Activated naive CD8-positive, alpha-beta T cell treated with anti-CD3 and anti-CD28 coated beads, Interleukin-2, amount 10 ng/mL, durations not matched to agents 7 days and 5 days (primary cell): ENCODE measurements at regions not wholly inside any gene's neighbourhood (a gene's known extent, or its start where the extent isn't known, plus 50 kb on each side); places are given as distances from the start of the nearest gene placed in this dataset.
"Not testable (repeated sequence)": the region's sequence is repeated elsewhere in the genome, so short reads cannot be mapped to it uniquely, and the experiment has no call there.

ENCODE experiments used
- ATAC-seq: fragments of 150-1000 bp; cut with Tn5 transposase; one replicate; pipeline ENCODE4 v1.10.0; 2021; ENCODE audit warnings: low read depth, moderate library complexity
- POLR2A ChIA-PET: fragments of 350-600 bp; sonication (Branson Sonifier 250); formaldehyde crosslinking; loops from one replicate; lab custom pipeline; 2021; ENCODE audit warnings: antibody characterized with exemption; lab: Charles Lee
- DNase-seq: peaks from one replicate; pipeline ENCODE4 v3.0.0; 2021
- H3K27ac Mint-ChIP-seq: one replicate; pipeline ENCODE4 v1.8.0; 2022; ENCODE audit warnings: mild to moderate bottlenecking, mixed read lengths
- H3K27me3 Mint-ChIP-seq: one replicate; pipeline ENCODE4 v1.8.0; 2022; ENCODE audit warnings: mild to moderate bottlenecking, moderate library complexity, mixed read lengths
- H3K36me3 Mint-ChIP-seq: one replicate; pipeline ENCODE4 v1.8.0; 2021; ENCODE audit warnings: mild to moderate bottlenecking, mixed read lengths
- H3K4me1 Mint-ChIP-seq: one replicate; pipeline ENCODE4 v1.8.0; 2021; ENCODE audit warnings: mixed read lengths
- H3K4me3 Mint-ChIP-seq: one replicate; pipeline ENCODE4 v1.8.0; 2022; ENCODE audit warnings: mild to moderate bottlenecking, moderate library complexity, mixed read lengths
- H3K9me3 Mint-ChIP-seq: one replicate; pipeline ENCODE4 v1.8.0; 2021; ENCODE audit warnings: mixed read lengths

DNA sequence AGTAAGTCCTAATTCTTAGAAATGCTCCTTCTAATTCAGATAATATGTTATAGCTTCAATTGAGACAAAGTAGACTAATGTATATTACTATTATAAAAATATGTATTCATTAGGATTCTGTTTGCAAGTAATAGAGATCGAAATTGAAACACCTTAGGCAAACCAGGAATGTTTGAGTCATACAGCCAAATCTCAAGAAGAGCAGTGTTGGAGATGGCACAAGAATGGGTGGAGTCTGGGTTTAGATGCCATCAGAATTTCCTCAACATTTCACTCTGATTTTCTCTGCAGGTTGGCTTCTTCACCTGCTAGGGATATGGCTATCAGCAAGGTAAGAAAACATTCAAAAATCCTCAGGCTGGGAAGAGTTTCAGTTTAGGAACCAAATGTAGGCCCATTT lies 405.4 kb downstream of the CCDC85A start:
- no peaks in the 10 kb centered on the region for H3K27me3 Mint-ChIP-seq
- H3K4me3 Mint-ChIP-seq = no peak overlapping the region
- POLR2A ChIA-PET = no interaction called here
- H3K9me3 Mint-ChIP-seq = no peaks in the 10 kb centered on the region
- no peak for DNase-seq
- no peak overlapping the region for H3K27ac Mint-ChIP-seq
- H3K36me3 Mint-ChIP-seq = no peaks in the 10 kb centered on the region
- H3K4me1 Mint-ChIP-seq = no peaks in the 10 kb centered on the region
- no peak for ATAC-seq

- no peaks in the 10 kb centered on the region for H3K36me3 Mint-ChIP-seq
- H3K9me3 Mint-ChIP-seq = no peaks in the 10 kb centered on the region
- ATAC-seq (no peak), DNase-seq (no peak)
- no peaks in the 10 kb centered on the region for H3K4me1 Mint-ChIP-seq
- no peak overlapping the region for H3K4me3 Mint-ChIP-seq
- POLR2A ChIA-PET = no interaction called here
- H3K27ac Mint-ChIP-seq = no peak overlapping the region
- no peaks in the 10 kb centered on the region for H3K27me3 Mint-ChIP-seq
Observed at GRCh38 chr2:56589835-56590234, 406.0 kb downstream of the CCDC85A start.

GRCh38 chr2:56590611-56591010 lies 406.8 kb downstream of the CCDC85A start:
- Mint-ChIP-seq H3K9me3 (no peaks in the 10 kb centered on the region), H3K27me3 (no peaks in the 10 kb centered on the region), H3K4me3 (no peak overlapping the region), H3K4me1 (no peaks in the 10 kb centered on the region), H3K36me3 (no peaks in the 10 kb centered on the region), H3K27ac (no peak overlapping the region)
- ATAC-seq (no peak), DNase-seq (no peak)
- POLR2A ChIA-PET = no interaction called here

DNA sequence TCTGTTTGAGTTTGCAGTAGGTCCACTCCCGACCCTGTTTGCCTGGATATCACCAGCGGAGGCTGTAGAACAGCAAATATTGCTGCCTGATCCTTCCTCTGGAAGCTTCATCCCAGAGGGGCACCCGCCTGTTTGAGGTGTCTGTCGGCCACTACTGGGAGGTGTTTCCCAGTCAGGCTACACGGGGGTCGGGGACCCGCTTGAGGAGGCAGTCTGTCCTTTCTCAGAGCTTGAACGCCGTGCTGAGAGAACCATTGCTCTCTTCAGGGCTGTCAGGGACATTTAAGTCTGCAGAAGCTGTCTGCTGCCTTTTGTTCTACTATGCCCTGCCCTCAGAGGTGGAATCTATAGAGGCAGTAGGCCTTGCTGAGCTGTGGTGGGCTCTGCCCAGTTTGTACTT lies 422.3 kb downstream of the CCDC85A start:
- H3K9me3 Mint-ChIP-seq = peaks cover 15% of the 10 kb centered on the region
- H3K4me1 Mint-ChIP-seq, H3K36me3 Mint-ChIP-seq, H3K27ac Mint-ChIP-seq, H3K4me3 Mint-ChIP-seq, ATAC-seq, H3K27me3 Mint-ChIP-seq, DNase-seq, POLR2A ChIA-PET: not testable (repeated sequence)

GRCh38 chr2:56613254-56613653 lies 429.5 kb downstream of the CCDC85A start:
- POLR2A ChIA-PET = no interaction called here
- DNase-seq = no peak
- no peaks in the 10 kb centered on the region for H3K27me3 Mint-ChIP-seq
- no peaks in the 10 kb centered on the region for H3K4me1 Mint-ChIP-seq
- no peak overlapping the region for H3K4me3 Mint-ChIP-seq
- peaks cover 2% of the 10 kb centered on the region for H3K9me3 Mint-ChIP-seq
- no peak for ATAC-seq
- H3K36me3 Mint-ChIP-seq = no peaks in the 10 kb centered on the region
- H3K27ac Mint-ChIP-seq = no peak overlapping the region

DNA sequence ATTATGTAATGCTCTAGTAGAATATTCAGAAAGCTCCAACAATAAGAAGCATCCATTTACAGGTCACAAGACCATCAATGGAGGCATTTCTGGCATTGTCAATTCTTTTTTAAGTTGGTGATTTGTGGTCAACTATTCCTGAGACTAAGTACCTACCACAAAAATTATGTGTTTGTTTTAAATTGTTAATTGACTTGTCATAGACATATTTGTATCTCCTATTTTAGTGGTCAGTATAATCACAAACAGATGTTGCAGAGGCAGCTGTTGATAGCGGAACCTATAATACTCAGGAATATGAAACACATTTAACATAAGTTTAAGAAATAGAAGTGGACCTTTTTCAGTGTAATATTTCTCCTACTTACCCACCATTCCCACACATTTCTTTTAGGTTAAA lies 430.1 kb downstream of the CCDC85A start:
- no peaks in the 10 kb centered on the region for H3K4me1 Mint-ChIP-seq
- no peak overlapping the region for H3K4me3 Mint-ChIP-seq
- H3K27ac Mint-ChIP-seq = no peak overlapping the region
- ATAC-seq (no peak), DNase-seq (no peak)
- peaks cover 2% of the 10 kb centered on the region for H3K9me3 Mint-ChIP-seq
- POLR2A ChIA-PET = no interaction called here
- no peaks in the 10 kb centered on the region for H3K27me3 Mint-ChIP-seq
- no peaks in the 10 kb centered on the region for H3K36me3 Mint-ChIP-seq

GRCh38 chr2:56615760-56616159 lies 432.0 kb downstream of the CCDC85A start:
- ATAC-seq = no peak
- POLR2A ChIA-PET = no interaction called here

GRCh38 chr2:56624181-56624580 lies 440.4 kb downstream of the CCDC85A start:
- no peak for ATAC-seq
- Mint-ChIP-seq H3K4me3 (no peak overlapping the region), H3K27me3 (no peaks in the 10 kb centered on the region), H3K27ac (no peak overlapping the region), H3K36me3 (no peaks in the 10 kb centered on the region), H3K9me3 (peaks cover 3% of the 10 kb centered on the region), H3K4me1 (no peaks in the 10 kb centered on the region)
- no peak for DNase-seq
- POLR2A ChIA-PET = no interaction called here

More at GRCh38 chr2:56615760-56616159, 432.0 kb downstream of the CCDC85A start:
- Mint-ChIP-seq H3K36me3 (no peaks in the 10 kb centered on the region), H3K27ac (no peak overlapping the region), H3K27me3 (no peaks in the 10 kb centered on the region), H3K9me3 (peaks cover 2% of the 10 kb centered on the region), H3K4me3 (no peak overlapping the region), H3K4me1 (no peaks in the 10 kb centered on the region)
- no peak for DNase-seq

DNA sequence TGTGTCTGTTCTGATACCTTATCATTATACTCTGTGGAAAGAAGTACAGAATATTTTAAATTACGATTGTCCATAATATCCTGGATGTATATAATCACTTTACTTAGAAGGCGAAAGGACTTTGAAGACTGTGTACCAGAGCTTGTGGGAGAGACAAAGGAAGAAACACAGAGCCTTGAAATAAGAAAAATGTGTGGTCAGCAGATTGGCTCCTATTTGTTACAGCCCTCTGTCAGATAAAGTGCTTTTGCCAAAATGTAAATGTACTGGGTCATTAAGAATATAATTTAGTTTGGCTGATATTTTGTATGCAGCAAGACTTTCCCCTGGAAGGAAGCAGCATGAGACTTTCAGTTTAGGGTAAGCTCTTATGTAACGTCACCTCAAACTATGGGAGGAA lies 443.1 kb downstream of the CCDC85A start:
- H3K27me3 Mint-ChIP-seq = no peaks in the 10 kb centered on the region
- H3K27ac Mint-ChIP-seq = no peak overlapping the region
- no peak overlapping the region for H3K4me3 Mint-ChIP-seq
- no peaks in the 10 kb centered on the region for H3K36me3 Mint-ChIP-seq
- DNase-seq (no peak), ATAC-seq (no peak)
- H3K4me1 Mint-ChIP-seq = no peaks in the 10 kb centered on the region
- peaks cover 3% of the 10 kb centered on the region for H3K9me3 Mint-ChIP-seq
- POLR2A ChIA-PET = no interaction called here

- DNase-seq = no peak
- ATAC-seq = no peak
- Mint-ChIP-seq H3K9me3 (peaks cover 6% of the 10 kb centered on the region), H3K36me3 (no peaks in the 10 kb centered on the region), H3K27ac (no peak overlapping the region), H3K4me3 (no peak overlapping the region), H3K27me3 (no peaks in the 10 kb centered on the region), H3K4me1 (no peaks in the 10 kb centered on the region)
- POLR2A ChIA-PET = no interaction called here
Observed at GRCh38 chr2:56630286-56630685, 446.5 kb downstream of the CCDC85A start.

DNA sequence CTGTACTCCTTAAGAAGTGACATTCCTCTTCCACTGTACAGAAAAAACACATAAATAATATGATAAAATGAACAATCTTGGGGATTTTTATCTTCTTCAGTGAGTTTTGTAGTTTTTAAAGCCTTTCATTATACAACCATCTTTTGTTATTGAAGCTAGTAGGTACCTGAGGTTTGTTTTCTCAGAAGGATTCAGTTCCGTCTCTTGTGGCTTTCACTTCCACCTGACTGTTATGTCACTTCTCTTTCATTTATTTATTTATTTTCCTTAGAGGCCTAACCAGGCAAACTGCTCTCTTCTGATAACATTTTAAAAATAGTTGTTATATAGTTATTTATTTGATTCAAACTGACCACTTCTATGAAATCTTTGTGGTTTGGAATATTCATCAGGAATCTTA lies 464.2 kb downstream of the CCDC85A start:
- DNase-seq = no peak
- Mint-ChIP-seq H3K27me3 (no peaks in the 10 kb centered on the region), H3K4me3 (no peak overlapping the region), H3K27ac (no peak overlapping the region), H3K4me1 (no peaks in the 10 kb centered on the region), H3K36me3 (no peaks in the 10 kb centered on the region), H3K9me3 (peaks cover 1% of the 10 kb centered on the region)
- no peak for ATAC-seq
- POLR2A ChIA-PET = no interaction called here

DNA sequence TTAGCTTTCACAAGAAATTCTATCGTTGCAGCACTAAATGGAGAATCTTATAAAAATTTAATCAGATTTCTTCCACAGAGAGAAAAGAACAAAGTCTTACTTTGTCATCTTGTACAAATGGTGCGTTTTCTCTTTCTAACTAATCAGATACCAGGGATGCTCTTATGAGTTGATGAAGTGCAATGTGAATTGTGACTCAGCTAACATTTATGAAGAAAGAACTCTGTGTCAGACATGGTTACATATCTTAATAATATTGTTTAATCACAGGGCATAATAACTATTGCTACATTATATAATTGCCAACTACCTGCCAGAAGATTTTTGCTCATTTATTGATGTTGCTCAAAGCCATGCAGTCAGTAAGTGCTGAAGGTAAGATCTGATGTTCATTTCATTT lies 465.0 kb downstream of the CCDC85A start:
- no peak for DNase-seq
- Mint-ChIP-seq H3K36me3 (no peaks in the 10 kb centered on the region), H3K4me1 (no peaks in the 10 kb centered on the region), H3K27ac (no peak overlapping the region), H3K27me3 (no peaks in the 10 kb centered on the region), H3K4me3 (no peak overlapping the region), H3K9me3 (no peaks in the 10 kb centered on the region)
- no peak for ATAC-seq
- POLR2A ChIA-PET = no interaction called here

GRCh38 chr2:56654936-56655335 lies 471.1 kb downstream of the CCDC85A start:
- POLR2A ChIA-PET = no interaction called here
- no peak for ATAC-seq
- H3K4me1 Mint-ChIP-seq = no peaks in the 10 kb centered on the region
- no peak overlapping the region for H3K27ac Mint-ChIP-seq
- H3K9me3 Mint-ChIP-seq = peaks cover 1% of the 10 kb centered on the region
- no peak for DNase-seq
- H3K36me3 Mint-ChIP-seq = no peaks in the 10 kb centered on the region
- H3K27me3 Mint-ChIP-seq = no peaks in the 10 kb centered on the region
- no peak overlapping the region for H3K4me3 Mint-ChIP-seq

GRCh38 chr2:56656826-56657225 lies 473.0 kb downstream of the CCDC85A start:
- DNase-seq = no peak
- Mint-ChIP-seq H3K27me3 (no peaks in the 10 kb centered on the region), H3K9me3 (peaks cover 1% of the 10 kb centered on the region), H3K4me3 (no peak overlapping the region), H3K4me1 (no peaks in the 10 kb centered on the region), H3K36me3 (no peaks in the 10 kb centered on the region), H3K27ac (no peak overlapping the region)
- no peak for ATAC-seq
- POLR2A ChIA-PET = no interaction called here

DNA sequence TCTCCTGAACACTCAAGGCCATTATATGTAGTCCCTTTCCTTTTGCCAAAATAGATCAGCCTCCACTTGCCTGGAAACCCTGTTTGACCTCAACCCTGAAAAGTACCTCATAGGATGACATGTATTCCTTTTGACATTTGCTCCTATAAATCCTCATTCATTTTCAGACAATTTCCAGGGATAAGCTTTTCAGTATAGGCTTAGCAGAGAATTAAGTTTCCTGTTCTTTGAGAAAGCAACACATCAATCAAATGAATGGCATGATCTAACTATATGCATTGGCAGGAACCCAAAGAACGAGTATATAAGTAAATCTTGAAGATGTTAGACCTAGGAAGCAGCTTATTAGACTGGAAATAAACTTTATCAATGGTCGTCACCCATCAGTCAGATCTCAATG lies 483.0 kb downstream of the CCDC85A start:
- Mint-ChIP-seq H3K36me3 (no peaks in the 10 kb centered on the region), H3K27me3 (no peaks in the 10 kb centered on the region), H3K4me1 (no peaks in the 10 kb centered on the region), H3K9me3 (peaks cover 3% of the 10 kb centered on the region), H3K4me3 (no peak overlapping the region), H3K27ac (no peak overlapping the region)
- ATAC-seq (no peak), DNase-seq (no peak)
- POLR2A ChIA-PET = no interaction called here
